ENCODE measurements at regions not wholly inside any gene's neighbourhood (a gene's known extent, or its start where the extent isn't known, plus 50 kb on each side); places are given as distances from the start of the nearest gene placed in this dataset.

DNA sequence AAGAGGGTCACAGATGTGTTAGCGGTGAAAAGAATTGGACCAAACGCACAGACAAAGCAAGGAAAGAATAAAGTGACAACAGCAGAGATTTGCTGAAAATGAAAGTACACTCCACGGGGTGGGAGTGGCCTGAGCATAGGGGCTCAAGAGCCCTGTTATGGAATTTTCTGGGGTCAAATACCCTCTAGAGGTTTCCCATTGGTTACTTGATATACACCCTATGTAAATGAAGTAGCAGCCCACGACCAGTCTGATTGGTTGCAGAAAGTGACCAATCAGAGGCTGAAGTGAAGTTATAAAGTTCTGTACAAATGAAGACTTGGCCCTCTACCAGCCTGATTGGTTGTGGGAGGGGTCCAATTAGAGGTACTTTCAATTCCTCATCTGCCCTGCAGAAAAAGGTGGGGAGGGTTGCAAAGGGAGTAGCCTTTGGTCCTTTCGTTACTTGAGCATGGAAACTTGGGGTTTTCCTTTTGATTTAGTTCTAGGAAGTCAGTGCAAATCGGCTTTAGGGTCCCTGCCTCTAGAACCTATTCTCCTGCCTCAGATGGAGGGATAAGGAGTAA is 125.6 kb upstream of the PRPS1L1 start:
- ATAC-seq (peak; percentile 39; the same call in 1 of the 2 replicates), DNase-seq (ENCODE audit: low spot score) (no peak)
- Mint-ChIP-seq H3K36me3 (no peaks in the 10 kb centered on the region), H3K4me1 (peaks cover 11% of the 10 kb centered on the region), H3K27me3 (ENCODE audit: low read depth) (no peaks in the 10 kb centered on the region), H3K27ac (no peak overlapping the region), H3K4me3 (no peak overlapping the region), H3K9me3 (peaks cover 5% of the 10 kb centered on the region)
- no peak for TF ChIP-seq ZBTB43 (CRISPR knock-in tag; IDR thresholded peaks at IDR 0.05)
- TF ChIP-seq, protein P1, sequence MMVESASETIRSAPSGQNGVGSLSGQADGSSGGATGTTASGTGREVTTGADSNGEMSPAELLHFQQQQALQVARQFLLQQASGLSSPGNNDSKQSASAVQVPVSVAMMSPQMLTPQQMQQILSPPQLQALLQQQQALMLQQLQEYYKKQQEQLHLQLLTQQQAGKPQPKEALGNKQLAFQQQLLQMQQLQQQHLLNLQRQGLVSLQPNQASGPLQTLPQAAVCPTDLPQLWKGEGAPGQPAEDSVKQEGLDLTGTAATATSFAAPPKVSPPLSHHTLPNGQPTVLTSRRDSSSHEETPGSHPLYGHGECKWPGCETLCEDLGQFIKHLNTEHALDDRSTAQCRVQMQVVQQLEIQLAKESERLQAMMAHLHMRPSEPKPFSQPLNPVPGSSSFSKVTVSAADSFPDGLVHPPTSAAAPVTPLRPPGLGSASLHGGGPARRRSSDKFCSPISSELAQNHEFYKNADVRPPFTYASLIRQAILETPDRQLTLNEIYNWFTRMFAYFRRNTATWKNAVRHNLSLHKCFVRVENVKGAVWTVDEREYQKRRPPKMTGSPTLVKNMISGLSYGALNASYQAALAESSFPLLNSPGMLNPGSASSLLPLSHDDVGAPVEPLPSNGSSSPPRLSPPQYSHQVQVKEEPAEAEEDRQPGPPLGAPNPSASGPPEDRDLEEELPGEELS (CRISPR knock-in tag; IDR thresholded peaks at IDR 0.05) = no peak
- TF ChIP-seq SMAD3 (CRISPR knock-in tag; IDR thresholded peaks at IDR 0.05; ENCODE audit: borderline replicate concordance) = no peak
- no peak for TF ChIP-seq HMGA2 (CRISPR knock-in tag; IDR thresholded peaks at IDR 0.05)
- TF ChIP-seq, protein P2, sequence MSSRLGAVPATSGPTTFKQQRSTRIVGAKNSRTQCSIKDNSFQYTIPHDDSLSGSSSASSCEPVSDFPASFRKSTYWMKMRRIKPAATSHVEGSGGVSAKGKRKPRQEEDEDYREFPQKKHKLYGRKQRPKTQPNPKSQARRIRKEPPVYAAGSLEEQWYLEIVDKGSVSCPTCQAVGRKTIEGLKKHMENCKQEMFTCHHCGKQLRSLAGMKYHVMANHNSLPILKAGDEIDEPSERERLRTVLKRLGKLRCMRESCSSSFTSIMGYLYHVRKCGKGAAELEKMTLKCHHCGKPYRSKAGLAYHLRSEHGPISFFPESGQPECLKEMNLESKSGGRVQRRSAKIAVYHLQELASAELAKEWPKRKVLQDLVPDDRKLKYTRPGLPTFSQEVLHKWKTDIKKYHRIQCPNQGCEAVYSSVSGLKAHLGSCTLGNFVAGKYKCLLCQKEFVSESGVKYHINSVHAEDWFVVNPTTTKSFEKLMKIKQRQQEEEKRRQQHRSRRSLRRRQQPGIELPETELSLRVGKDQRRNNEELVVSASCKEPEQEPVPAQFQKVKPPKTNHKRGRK (CRISPR knock-in tag; IDR thresholded peaks at IDR 0.05; ENCODE audit: borderline replicate concordance) = no peak
- no peak for TF ChIP-seq ZNF416 (CRISPR knock-in tag; IDR thresholded peaks at IDR 0.05)
- no peak for TF ChIP-seq RELA (CRISPR knock-in tag; IDR thresholded peaks at IDR 0.05; ENCODE audit: borderline replicate concordance)
- TF ChIP-seq TEAD4 (CRISPR knock-in tag; IDR thresholded peaks at IDR 0.05) = no peak
- no peak for TF ChIP-seq TCF7 (CRISPR knock-in tag; IDR thresholded peaks at IDR 0.05; ENCODE audit: low read depth)
- TF ChIP-seq ZNF396 (CRISPR knock-in tag; IDR thresholded peaks at IDR 0.05; ENCODE audit: borderline replicate concordance) = no peak
- TF ChIP-seq, protein P3, sequence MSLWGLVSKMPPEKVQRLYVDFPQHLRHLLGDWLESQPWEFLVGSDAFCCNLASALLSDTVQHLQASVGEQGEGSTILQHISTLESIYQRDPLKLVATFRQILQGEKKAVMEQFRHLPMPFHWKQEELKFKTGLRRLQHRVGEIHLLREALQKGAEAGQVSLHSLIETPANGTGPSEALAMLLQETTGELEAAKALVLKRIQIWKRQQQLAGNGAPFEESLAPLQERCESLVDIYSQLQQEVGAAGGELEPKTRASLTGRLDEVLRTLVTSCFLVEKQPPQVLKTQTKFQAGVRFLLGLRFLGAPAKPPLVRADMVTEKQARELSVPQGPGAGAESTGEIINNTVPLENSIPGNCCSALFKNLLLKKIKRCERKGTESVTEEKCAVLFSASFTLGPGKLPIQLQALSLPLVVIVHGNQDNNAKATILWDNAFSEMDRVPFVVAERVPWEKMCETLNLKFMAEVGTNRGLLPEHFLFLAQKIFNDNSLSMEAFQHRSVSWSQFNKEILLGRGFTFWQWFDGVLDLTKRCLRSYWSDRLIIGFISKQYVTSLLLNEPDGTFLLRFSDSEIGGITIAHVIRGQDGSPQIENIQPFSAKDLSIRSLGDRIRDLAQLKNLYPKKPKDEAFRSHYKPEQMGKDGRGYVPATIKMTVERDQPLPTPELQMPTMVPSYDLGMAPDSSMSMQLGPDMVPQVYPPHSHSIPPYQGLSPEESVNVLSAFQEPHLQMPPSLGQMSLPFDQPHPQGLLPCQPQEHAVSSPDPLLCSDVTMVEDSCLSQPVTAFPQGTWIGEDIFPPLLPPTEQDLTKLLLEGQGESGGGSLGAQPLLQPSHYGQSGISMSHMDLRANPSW (CRISPR knock-in tag; conservative IDR thresholded peaks at IDR 0.05; ENCODE audit: low read depth) = no peak
- TF ChIP-seq ZNF281 (CRISPR knock-in tag; IDR thresholded peaks at IDR 0.05) = no peak
- no peak for TF ChIP-seq GTF2I (CRISPR knock-in tag; conservative IDR thresholded peaks at IDR 0.05)
- POLR2A ChIA-PET = no interaction called here
- CTCF ChIA-PET = no interaction called here

DNA sequence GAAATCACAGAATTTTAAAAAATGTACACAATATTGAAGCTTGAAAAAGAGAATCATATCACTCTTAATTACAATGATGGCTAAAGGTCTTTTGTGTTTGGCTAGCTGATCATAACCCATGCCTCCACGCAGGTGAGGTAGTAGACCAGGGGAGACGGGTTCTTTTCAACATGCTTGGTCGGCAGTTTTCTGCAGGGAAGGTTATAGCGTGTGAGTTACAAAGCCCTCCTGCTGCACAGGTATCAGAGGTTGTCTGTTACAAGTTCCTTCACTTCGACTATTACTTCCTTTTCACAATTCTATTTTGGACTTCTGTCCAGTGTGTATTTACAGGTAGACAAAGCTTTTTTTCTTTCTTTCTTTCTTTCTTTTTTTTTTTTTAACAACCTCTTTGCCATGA is 127.1 kb upstream of the PRPS1L1 start:
- Mint-ChIP-seq H3K27ac (no peak overlapping the region), H3K9me3 (peaks cover 5% of the 10 kb centered on the region), H3K4me1 (peaks cover 11% of the 10 kb centered on the region), H3K27me3 (ENCODE audit: low read depth) (no peaks in the 10 kb centered on the region), H3K36me3 (no peaks in the 10 kb centered on the region), H3K4me3 (no peak overlapping the region)
- CTCF ChIA-PET = no interaction called here
- ATAC-seq (peak; percentile 73), DNase-seq (ENCODE audit: low spot score) (no peak)
- POLR2A ChIA-PET = no interaction called here
- TF ChIP-seq GABPB1 (CRISPR knock-in tag; IDR thresholded peaks at IDR 0.05) = no peak
- no peak for TF ChIP-seq AFF4 (CRISPR knock-in tag; IDR thresholded peaks at IDR 0.05; ENCODE audit: borderline replicate concordance)
- no peak for TF ChIP-seq RORB (CRISPR knock-in tag; IDR thresholded peaks at IDR 0.05)
- no peak for TF ChIP-seq ZNF416 (CRISPR knock-in tag; IDR thresholded peaks at IDR 0.05)
- TF ChIP-seq CDX4 (CRISPR knock-in tag; IDR thresholded peaks at IDR 0.05; ENCODE audit: borderline replicate concordance) = no peak
- TF ChIP-seq SP1 (CRISPR knock-in tag; conservative IDR thresholded peaks at IDR 0.05) = no peak
- no peak for TF ChIP-seq ZNF121 (CRISPR knock-in tag; IDR thresholded peaks at IDR 0.05)
- no peak for TF ChIP-seq KAT7 (CRISPR knock-in tag; IDR thresholded peaks at IDR 0.05; ENCODE audit: borderline replicate concordance)
- no peak for TF ChIP-seq ZNF423 (CRISPR knock-in tag; IDR thresholded peaks at IDR 0.05)
